C1 segment of cervical spinal cord (tissue), 14 donors: ENCODE measurements at regions not wholly inside any gene's neighbourhood (a gene's known extent, or its start where the extent isn't known, plus 50 kb on each side); places are given as distances from the start of the nearest gene placed in this dataset.
A peak's percentile ranks its signal among the peaks of the same experiment; 100 is the strongest.
"Not testable (repeated sequence)": the region's sequence is repeated elsewhere in the genome, so short reads cannot be mapped to it uniquely, and the experiment has no call there.

Experiments used
- DNase-seq, 14 donors: peaks; one replicate each; lab custom pipeline; 2025; lab: John Stamatoyannopoulos, UW

- DNase-seq: no peak
Observed at GRCh38 chr10:52956461-52956860, 183.9 kb upstream of the MBL2 start.

GRCh38 chr10:52955337-52955736 is 182.8 kb upstream of the MBL2 start:
- DNase-seq: no peak

GRCh38 chr10:52954407-52954806 is 181.8 kb upstream of the MBL2 start:
- no peak for DNase-seq

GRCh38 chr10:52952391-52953055 is 179.9 kb upstream of the MBL2 start:
- DNase-seq: no peak

GRCh38 chr10:52951824-52952223 is 179.2 kb upstream of the MBL2 start:
- peak in 3 of 14 donors; percentile 4 to 39 (median 13) for DNase-seq

- no peak for DNase-seq
Observed at GRCh38 chr10:52950578-52950977, 178.0 kb upstream of the MBL2 start.

- no peak for DNase-seq
Observed at GRCh38 chr10:52949899-52950298, 177.3 kb upstream of the MBL2 start.

GRCh38 chr10:52946486-52946885 is 173.9 kb upstream of the MBL2 start:
- DNase-seq: no peak

GRCh38 chr10:52945521-52945920 is 172.9 kb upstream of the MBL2 start:
- not testable (repeated sequence) for DNase-seq

- no peak for DNase-seq
Observed at GRCh38 chr10:52940921-52941320, 168.3 kb upstream of the MBL2 start.

GRCh38 chr10:52939894-52940293 is 167.3 kb upstream of the MBL2 start:
- DNase-seq: no peak

GRCh38 chr10:52933748-52934147 is 161.2 kb upstream of the MBL2 start:
- DNase-seq: no peak

- DNase-seq: no peak
Observed at GRCh38 chr10:52927678-52928077, 155.1 kb upstream of the MBL2 start.

GRCh38 chr10:52923520-52923919 is 150.9 kb upstream of the MBL2 start:
- DNase-seq: no peak

- DNase-seq: no peak
Observed at GRCh38 chr10:52918714-52919305, 146.2 kb upstream of the MBL2 start.

GRCh38 chr10:52915391-52915790 is 142.8 kb upstream of the MBL2 start:
- DNase-seq: no peak

GRCh38 chr10:52911163-52911562 is 138.6 kb upstream of the MBL2 start:
- DNase-seq: no peak

- no peak for DNase-seq
Observed at GRCh38 chr10:52908478-52908877, 135.9 kb upstream of the MBL2 start.

GRCh38 chr10:52906046-52906445 is 133.5 kb upstream of the MBL2 start:
- no peak for DNase-seq

- DNase-seq: no peak
Observed at GRCh38 chr10:52903397-52903938, 130.9 kb upstream of the MBL2 start.

GRCh38 chr10:52900593-52900992 is 128.0 kb upstream of the MBL2 start:
- DNase-seq: no peak

GRCh38 chr10:52897162-52897561 is 124.6 kb upstream of the MBL2 start:
- no peak for DNase-seq

- no peak for DNase-seq
Observed at GRCh38 chr10:52895059-52895458, 122.5 kb upstream of the MBL2 start.
